Inferior parietal cortex (tissue), 1 donor: ENCODE measurements at regions not wholly inside any gene's neighbourhood (a gene's known extent, or its start where the extent isn't known, plus 50 kb on each side); places are given as distances from the start of the nearest gene placed in this dataset.

Experiments used
- DNase-seq: peaks from one replicate; pipeline ENCODE4 v3.0.0-alpha.2; 2016; ENCODE audit errors: extremely low spot score

DNA sequence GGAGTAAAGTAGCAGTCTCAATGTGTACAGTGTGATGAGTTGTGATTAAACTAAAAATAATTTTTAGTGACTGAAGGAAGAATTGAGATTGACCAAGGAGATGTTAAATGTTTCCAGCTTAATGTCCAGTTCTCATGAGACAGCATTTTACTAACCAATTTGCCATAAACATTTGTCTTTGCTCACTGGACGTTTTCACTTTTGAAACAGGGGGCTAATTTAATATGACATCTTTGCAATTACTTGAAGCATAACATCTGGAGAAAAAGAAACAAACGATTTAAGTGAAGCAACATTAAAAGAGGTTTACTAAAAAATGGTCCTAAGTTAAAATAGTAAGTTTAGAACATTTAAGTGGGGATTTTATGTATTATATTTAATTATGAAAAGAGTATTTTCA is 443.8 kb downstream of the BCKDHB start:
- no peak for DNase-seq

DNA sequence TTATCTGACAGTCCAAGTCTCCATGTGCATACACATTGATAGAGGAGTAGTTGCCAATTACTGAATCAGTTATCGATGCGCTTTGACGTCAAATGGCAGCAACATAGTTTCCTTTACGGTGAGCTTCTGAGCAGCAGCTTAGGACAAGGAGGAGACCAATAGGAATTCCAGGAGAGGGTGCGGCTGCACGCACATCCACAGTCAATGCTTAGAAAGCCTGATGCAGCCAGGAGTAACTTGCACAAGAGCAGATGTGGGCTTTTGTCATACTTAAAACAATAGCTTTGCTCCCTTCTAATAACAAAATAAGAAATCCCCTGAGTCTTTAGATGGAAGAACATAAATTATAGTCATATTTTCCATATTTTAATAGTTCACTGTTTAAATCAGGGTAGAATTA is 442.1 kb downstream of the BCKDHB start:
- no peak for DNase-seq

DNA sequence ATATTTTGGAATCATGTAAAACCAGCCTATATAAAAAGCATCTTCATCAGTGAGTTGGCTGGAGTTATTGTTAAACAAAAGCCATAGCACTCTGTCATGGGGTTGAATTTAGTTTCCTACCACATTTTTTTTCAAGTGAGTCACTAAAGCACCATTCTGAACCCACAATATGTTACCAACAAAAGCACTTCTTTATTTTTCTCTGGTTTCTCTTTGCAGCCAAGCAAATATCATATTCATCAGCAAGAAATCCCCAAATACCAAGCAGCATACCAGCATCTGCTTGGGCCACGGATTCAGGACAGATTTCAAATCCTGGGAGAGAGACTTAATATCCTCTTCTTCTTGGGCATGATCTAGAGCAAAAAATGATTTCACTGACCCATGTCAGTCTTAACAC is 441.4 kb downstream of the BCKDHB start:
- DNase-seq: no peak

DNA sequence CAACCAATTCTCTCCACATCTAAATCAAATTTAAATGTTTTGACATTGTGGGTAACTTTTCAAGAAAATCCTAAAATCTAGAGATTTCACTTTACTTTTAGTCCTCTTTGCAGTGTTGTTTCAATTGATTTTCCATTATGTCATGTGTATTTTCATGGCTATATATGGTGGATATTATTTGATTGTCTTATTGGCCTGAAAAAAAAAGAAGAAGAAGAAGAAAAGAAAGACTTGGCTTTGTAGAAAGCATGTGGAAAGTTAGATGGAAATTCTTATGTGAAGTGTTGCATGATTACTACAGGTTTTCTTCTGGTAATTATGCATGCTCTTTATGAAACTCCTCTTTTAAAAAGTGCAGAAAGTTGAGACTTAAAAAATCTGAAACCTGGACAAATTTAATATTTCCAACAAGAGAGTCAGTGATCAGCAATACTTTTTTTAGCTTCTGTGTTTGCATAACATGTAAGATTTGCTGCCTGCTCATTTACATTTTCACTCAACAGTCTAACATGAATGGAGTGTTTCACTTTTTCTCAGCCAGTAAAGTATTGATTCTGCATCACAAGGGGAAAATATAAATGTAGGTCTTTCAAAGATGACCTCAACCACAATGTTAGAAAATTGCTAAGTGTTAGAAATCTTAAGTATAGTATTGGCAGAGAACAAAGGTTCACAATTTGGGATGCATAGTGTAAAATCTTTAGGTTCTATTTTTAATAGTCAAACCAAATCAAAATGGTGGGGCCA is 438.7 kb downstream of the BCKDHB start:
- DNase-seq: no peak

DNA sequence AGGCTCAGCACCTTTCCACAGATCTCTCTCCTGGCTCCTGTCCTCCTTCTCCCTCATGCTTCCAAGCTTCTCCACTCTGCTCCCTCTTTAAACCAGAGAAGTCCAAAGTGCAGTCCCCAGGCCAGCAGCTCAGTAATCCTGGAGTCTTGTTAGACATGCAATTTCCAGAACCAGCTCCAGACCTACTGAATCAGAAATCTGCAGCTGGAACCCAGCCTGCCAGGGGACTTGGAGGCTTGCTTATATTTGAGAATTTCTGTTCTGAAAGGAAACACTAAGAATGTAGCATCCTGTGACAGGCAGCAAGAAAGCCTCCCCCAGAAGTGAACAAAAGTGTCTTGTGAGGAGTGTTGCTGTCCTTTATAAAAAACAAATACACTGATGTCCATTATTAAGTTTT is 438.1 kb downstream of the BCKDHB start:
- no peak for DNase-seq

DNA sequence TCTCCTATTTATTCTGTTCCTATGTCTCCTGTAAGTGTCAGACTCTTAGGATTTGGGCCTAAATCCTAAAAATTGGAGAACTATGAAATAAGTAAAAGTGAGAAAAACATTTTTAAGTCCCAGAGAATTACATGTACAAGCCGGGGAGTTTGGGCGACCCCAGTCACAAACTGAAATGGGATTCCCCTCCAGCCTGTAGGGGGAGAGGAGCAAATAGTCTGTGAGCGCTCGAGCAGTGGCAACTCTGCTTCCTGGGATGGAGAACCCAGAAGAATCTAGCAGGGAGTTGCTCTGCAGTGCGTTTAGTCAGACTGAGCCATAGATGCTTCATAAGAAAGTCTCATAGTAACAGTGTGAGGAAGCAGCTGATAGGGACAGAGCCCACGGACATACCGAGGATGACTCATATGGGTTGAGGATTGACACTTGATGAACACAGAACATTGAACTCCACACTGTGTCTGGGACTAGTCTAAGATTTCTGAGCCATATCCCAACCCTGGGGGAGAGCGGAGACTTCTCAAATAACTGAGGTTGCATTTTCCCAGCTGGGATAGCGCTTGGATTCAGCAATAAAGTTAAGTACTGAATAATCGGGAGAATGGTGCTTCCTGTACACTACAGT is 437.2 kb downstream of the BCKDHB start:
- no peak for DNase-seq

DNA sequence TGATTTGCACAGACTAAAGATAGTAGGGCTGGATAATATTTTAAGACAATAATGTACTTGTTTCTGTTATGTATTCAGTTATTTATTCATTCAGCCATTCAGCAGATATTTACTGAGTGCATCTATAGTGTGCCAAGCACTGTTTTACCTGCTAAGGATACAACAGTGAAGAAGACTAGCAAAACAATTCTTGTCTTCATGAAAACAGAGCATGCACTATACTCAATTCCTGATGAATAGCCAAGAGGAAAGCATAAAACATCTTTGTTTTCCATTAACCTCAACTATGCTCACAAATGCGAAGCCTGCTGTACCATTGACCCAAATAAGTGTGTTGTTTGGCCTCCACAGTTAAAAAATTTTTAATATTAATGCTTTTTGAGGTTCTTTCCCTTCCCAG is 436.7 kb downstream of the BCKDHB start:
- DNase-seq: no peak

DNA sequence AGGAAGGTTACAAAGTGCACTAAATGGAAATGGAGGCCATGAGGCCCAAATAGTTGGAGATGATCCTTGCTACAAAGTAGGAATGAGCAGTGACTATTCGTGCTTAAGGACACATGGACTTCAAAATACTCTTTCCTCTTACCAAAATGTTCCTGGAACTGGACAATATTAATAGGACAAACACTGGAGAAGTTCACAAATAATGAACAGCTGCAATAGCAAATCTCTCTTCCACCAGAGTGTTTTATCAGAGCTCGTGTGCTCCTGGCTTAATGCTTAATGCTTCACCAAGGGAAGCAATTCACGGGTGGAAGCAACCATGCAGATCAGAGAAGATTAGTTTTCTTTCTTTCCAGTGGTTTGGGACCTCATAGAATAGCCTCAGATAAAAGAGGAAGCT is 435.4 kb downstream of the BCKDHB start:
- DNase-seq: no peak

DNA sequence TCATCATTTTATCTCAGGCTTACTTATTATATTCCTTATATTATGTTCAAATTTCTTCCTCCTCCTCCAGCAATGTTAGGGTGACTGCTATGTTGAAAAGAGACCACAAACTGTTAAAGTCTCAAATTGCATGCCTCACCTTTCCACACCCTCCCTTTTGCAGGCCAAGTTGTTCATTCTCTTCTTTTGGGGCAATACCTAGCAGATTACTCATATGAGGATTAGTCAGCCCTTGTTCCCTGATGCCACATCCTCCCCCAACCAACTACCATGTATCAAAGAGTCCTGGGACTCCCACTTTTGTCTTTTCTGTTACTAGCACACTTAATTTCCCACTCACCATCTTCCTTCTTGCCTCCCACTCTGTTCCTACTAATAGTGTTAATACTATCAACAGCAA is 434.7 kb downstream of the BCKDHB start:
- DNase-seq: no peak

DNA sequence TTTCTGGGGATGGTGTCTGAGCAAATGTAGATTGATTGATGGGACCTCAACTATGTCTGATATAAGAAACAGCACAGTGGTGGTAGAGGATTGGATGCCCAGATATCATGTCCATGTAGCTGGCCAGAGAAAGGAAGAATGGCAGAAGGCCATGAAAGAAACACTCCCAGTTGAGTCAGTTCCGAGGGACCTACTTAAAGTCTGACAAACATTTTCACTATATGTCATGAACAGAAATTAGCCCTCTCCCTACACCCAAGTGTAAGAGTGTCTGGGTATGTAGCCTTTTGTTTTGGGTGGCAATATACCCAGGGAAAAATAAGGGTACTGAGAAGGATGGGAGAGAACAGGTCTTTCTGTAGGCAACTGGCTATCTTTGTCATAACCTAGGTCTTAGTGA is 434.2 kb downstream of the BCKDHB start:
- no peak for DNase-seq

DNA sequence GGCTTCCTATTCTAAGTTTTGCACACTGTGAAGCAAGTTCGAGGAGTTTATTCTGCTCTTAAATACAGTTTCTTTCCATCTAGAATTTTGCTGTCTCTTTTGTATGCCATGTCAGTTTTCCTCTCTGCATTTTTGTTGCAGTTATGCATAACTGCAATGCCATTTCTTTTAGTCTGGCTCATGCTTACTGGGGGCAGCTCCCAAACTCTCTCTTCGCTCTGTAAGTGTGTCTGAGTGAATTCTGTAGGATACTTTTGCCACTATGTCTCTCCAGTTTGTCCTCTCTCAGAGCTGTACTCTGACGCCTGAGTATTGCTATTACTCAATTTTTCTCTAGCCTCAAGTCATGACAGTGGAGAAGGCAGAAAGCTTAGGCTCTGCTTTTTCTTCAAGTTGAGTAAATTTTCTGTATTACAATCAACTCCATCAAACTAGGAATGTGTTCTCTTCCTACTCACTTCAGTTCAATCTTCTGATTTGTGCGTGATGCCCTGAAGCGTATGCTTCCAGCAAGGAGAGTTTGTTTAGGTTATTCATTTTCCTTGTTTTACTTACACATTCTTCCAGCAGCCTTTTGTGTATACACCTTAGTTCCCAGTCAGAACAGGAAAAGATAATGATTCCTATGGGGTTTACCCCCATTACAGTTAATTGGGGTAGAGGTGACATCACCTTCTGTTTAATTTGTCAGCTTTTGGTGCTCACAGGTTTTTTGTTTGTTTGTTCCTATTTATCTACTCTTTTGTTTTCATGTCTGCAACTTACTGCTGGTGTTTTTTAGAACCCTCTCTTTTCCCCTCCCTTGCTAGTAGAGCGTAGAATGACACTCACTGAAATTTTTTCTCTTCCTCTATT is 430.9 kb downstream of the BCKDHB start:
- no peak for DNase-seq

DNA sequence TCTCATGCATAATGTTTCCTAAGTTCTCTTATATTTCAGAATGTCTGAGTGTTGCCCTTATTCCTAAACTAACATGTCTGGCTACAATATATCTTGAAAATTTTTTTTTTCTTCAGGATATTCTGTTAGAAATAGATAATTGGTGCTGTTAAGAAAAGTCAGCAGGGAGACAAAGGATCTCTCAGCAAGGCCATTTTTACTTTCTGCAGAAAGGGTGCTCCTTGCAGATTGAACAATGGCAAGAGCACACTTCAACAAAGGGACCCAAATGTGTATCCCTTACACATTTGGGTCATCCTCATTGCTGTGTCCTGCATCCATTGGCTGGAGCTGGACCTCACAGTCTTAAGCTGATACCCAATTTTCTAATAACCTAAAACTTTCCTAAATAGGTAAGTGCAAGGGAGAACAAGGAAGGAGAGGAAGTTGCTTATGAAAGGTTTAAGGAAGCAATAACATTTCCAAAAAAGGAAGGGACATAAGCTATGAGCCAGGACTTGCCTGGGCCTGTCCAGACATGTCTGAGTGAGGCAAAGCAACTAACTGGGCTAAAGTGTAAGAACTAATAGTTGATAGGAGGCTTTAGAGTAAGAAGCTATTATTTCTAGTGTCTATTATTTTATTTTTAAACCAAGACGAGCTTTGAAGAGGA is 429.6 kb downstream of the BCKDHB start:
- no peak for DNase-seq

DNA sequence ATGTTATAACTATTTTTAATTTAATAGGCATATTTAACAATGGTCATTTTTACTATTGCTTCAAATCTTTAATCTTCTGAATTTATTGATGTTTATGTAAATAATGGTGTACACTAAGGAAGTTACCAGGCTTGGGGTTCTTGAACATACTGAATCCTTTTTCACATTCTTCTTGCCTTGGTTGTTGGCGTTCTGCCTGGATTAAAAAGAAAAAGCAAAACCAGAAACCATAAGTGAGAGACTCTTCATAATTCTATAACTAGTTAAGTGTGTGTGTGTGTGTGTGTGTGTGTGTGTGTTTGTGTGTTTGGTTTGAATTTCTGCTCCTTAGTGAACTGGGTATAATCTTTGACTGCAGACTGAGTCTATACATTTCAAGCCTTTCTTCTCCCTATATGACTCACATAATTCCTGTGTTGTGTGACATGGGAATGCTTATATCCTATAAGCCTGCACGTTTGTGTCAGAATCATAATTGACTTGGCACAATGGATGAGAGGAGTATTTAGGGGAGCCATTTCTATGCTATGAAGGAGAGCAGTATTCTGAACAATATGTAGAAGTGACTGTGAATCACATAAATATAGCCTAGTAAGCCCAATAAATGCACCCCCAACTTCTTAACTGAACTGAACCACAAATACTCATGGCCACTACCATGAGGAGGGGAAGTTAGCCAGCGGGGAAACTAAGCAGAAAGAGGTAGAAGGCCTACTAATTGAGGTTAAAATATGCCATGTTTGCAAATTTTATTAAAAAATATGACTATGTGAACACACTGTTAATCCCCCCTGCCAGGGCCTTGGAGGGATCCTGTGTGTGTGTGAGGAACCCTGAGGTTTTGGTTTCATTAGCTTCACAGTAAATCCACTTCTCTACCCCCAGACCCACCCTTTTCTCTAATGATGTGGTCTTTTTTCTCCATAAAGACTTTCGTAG is 425.5 kb downstream of the BCKDHB start:
- DNase-seq: no peak

DNA sequence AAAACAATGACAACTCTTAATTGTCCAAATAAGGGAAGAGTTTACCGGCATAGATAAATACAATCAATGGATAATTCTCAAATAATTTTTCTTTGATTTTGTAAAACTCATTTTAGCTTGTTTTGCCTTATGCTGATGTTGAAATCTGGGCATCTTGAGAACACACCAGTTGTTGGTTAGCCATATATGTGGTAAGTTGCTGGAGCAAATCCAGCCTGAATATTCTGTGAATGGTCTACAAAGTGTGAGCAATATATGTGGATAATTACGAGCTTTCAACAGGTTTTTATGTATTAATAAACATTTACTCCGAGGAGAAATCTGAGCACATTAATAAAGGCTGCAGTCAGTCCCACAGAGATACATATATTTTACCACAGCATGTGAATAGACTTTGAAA is 423.6 kb downstream of the BCKDHB start:
- DNase-seq: no peak

DNA sequence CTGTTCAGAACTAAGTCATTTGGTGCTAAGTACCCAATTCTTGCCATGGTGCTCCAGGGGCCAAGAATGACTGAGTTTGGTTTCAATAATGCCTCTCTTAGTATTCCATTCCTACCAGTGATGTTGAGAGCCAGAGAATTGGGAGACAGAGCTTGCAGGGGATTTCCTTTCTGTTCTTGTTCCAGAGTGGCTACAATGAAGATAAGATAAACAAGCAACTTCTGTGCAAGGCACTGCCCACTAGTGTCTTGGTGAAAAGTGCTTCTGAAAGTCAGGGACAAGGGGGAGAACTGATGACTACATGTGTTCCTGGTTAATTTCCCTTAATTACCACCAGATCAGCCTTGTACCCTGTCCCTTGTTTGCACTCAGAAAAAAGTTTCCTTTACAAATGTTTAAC is 421.6 kb downstream of the BCKDHB start:
- DNase-seq: no peak

DNA sequence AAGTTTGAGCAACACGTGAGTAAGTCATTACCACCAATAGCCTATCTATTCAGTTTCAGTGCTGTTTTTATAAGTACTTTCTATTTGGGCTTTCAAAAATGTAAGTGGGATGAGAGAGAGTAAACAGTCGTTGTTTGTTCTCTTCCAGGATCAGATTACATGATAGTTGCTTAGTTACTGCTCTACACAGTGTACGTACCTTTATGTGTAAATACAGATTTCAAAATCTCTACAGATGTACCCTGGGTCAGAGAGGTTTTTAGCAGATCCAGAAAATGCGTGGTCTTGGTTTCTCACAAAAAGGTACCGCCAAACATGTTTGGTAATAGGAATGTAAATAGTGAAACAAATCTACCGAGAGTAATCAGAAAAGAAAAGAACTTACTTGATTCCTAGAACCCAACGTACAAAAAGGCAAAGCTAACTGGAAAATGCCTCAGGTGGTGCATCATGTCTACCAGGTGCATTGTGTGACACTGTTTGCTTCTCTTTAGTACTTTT is 421.1 kb downstream of the BCKDHB start:
- DNase-seq: no peak

DNA sequence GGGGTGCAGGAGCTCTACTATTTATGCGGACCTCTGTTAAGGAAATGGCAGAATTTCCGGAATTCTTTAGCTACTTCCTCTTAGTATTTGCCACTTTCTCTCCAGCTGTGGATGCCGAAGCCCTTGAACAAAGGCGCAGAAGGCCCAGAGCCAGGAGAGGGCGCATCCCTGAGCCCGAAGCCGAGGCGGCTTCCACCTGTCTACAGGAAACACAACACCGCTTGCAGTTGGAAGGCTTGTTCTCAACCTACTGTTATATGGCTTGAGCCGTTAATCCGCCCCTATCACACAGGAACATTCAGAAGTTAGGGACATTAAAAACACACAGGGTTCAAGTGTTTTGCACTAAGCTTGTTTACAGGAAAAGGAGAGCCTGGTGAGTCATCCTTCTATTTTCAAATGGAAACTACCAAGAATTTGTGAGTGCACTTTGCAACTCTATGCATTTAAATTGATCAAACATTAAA is 417.1 kb downstream of the BCKDHB start:
- DNase-seq: no peak

DNA sequence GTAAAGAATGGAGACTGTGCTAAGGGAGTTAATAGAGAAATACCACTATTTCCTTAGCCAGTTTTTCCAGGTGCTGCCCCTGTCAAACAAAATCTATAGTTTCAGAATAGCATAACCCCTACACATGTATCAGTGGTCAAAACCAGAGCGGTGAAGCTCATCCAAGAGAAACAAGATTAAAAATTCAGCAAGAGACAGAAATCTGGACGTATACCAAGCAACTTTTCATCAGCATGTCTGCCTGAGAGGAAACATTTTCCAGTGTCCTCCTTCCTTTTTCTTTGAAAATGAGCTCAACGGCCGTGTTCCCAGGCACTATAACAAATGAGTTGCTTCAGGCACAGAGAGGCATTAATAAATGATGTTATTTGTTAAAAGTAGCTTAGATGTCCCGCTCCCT is 416.5 kb downstream of the BCKDHB start:
- no peak for DNase-seq

DNA sequence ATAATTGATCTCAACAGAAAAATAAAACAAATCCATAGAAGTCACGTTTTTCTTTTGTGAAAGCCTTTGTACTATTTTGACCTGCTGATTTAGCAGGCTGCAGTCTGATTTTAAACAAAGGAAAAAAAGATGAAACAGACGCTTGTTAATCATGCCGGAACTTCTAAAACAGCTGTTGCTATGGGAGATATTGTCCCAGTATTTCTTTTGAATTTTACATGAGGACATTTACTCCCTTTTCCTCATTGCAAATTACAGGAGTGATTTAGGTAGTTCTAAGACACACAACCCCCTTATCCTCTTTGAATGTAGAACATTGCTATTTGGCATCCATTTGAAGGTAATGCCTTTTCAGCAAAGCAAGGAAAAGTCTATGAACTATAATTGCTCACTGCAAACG is 416.1 kb downstream of the BCKDHB start:
- DNase-seq: no peak

DNA sequence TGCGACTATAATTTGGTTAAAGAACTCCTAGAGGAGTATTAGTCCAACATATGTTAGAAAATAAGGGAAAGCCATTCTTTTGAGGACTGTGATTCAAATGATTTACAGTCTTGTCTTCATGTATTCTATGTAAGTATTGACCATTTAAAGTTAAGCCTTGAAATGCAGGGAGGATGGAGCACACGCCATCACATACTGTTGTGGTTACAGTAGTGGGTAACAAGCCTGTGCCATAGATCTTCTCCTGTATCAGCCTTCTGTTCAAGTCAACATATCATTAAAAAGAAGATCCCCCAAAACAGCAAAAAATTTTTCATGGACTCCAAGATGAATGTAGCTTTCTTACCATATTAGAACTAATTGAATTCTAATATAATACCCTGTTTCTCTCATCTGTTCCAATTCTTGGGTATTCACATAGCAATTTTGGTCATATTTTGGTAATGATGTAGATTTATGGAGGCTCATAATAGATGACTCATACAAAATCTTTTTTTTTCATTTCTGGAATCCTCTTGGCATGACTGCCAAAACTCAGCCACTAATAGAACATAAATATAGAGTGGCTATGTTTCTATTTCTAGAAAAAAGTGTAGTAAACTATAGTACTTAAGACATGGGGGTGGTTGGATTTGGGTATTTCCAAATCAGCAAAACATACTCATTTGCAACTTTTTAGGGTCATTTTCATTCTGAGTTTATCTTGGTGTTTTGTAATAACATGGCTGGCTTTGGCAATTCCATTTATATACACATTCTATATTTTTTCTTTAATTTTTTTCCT is 413.5 kb downstream of the BCKDHB start:
- no peak for DNase-seq
